ENCODE measurements at regions not wholly inside any gene's neighbourhood (a gene's known extent, or its start where the extent isn't known, plus 50 kb on each side); places are given as distances from the start of the nearest gene placed in this dataset.
"Not testable (repeated sequence)": the region's sequence is repeated elsewhere in the genome, so short reads cannot be mapped to it uniquely, and the experiment has no call there.

- peak; percentile 71 for DNase-seq
Measured at GRCh38 chr15:31221936-31222515, 104.6 kb upstream of the KLF13 start.

- no peak for DNase-seq
Measured at GRCh38 chr15:31222773-31223341, 103.8 kb upstream of the KLF13 start.

- DNase-seq = peak; percentile 48
Measured at GRCh38 chr15:31223478-31224350, 102.9 kb upstream of the KLF13 start.

GRCh38 chr15:31224661-31225060 is 102.0 kb upstream of the KLF13 start:
- not testable (repeated sequence) for DNase-seq

- no peak for DNase-seq
Measured at GRCh38 chr15:31225356-31225955, 101.2 kb upstream of the KLF13 start.

GRCh38 chr15:31226021-31226420 is 100.6 kb upstream of the KLF13 start:
- DNase-seq = no peak

GRCh38 chr15:31227235-31227634 is 99.4 kb upstream of the KLF13 start:
- no peak for DNase-seq

- DNase-seq = no peak
Measured at GRCh38 chr15:31228011-31228484, 98.6 kb upstream of the KLF13 start.

GRCh38 chr15:31228980-31229826 is 97.4 kb upstream of the KLF13 start:
- DNase-seq = peak; percentile 7

GRCh38 chr15:31230630-31231485 is 95.8 kb upstream of the KLF13 start:
- no peak for DNase-seq

GRCh38 chr15:31234815-31235214 is 91.8 kb upstream of the KLF13 start:
- no peak for DNase-seq

GRCh38 chr15:31235311-31236183 is 91.1 kb upstream of the KLF13 start:
- DNase-seq = peak; percentile 72

GRCh38 chr15:31236184-31237042 is 90.2 kb upstream of the KLF13 start:
- peak; percentile 84 for DNase-seq

GRCh38 chr15:31237043-31237324 is 89.7 kb upstream of the KLF13 start:
- DNase-seq = no peak

- DNase-seq = no peak
Measured at GRCh38 chr15:31238906-31239305, 87.7 kb upstream of the KLF13 start.

- DNase-seq = no peak
Measured at GRCh38 chr15:31239409-31239808, 87.2 kb upstream of the KLF13 start.

GRCh38 chr15:31241888-31242522 is 84.6 kb upstream of the KLF13 start:
- DNase-seq = no peak

GRCh38 chr15:31243895-31244294 is 82.7 kb upstream of the KLF13 start:
- DNase-seq = no peak

GRCh38 chr15:31245135-31245689 is 81.4 kb upstream of the KLF13 start:
- DNase-seq = no peak

Data from NCI-H146 (cell line).